IMR-90 (cell line): ENCODE measurements at regions not wholly inside any gene's neighbourhood (a gene's known extent, or its start where the extent isn't known, plus 50 kb on each side); places are given as distances from the start of the nearest gene placed in this dataset.
A peak's percentile ranks its signal among the peaks of the same experiment; 100 is the strongest.

Experiments
- ATAC-seq: fragments of 200-7000 bp; cut with Tn5 transposase; 2 replicates; pipeline ENCODE4 v1.9.1; 2020; ENCODE audit warnings: low read depth, mild to moderate bottlenecking, moderate library complexity
- BruUV-seq: library from RNA; stranded (reverse); fragments of 400-500 nt; replicated peaks from 2 replicates; lab custom pipeline; 2021; lab: Mats Ljungman, UMichigan
- CTCF ChIA-PET: fragments of 300-600 bp; formaldehyde crosslinking; extraction: SDS; loops from one replicate; lab custom pipeline; 2021; ENCODE audit warnings: antibody characterized with exemption; lab: Yijun Ruan, JAX
- POLR2A ChIA-PET: fragments of 300-600 bp; sonication (Branson Sonifier 250); formaldehyde crosslinking; loops from one replicate; lab custom pipeline; 2022; ENCODE audit warnings: antibody characterized with exemption; ENCODE audit not compliant: unreplicated experiment; lab: Charles Lee
- DNase-seq: peaks from one replicate; pipeline ENCODE4 v3.0.0; 2013
- H2AFZ ChIP-seq: replicated peaks from 2 replicates; pipeline ENCODE3; 2013; ENCODE audit warnings: low read length, mild to moderate bottlenecking; ENCODE audit not compliant: poor library complexity
- H2AK5ac ChIP-seq: 2 replicates; pipeline ENCODE4 v1.6.1; 2013; ENCODE audit warnings: low read depth, low read length, inconsistent platforms
- H2AK9ac ChIP-seq: replicated peaks from 2 replicates; pipeline ENCODE3; 2013; ENCODE audit warnings: mild to moderate bottlenecking, low read depth, low read length, moderate library complexity; ENCODE audit not compliant: poor library complexity
- H2BK120ac ChIP-seq: 2 replicates; pipeline ENCODE4 v1.6.1; 2013; ENCODE audit warnings: low read depth, low read length, inconsistent platforms
- H2BK15ac ChIP-seq: 3 replicates; pipeline ENCODE4 v1.6.1; 2013; ENCODE audit warnings: low read depth, low read length, inconsistent platforms
- H2BK20ac ChIP-seq: 2 replicates; pipeline ENCODE4 v1.6.1; 2013; ENCODE audit warnings: low read depth, mild to moderate bottlenecking, inconsistent platforms, low read length, moderate library complexity
- H2BK5ac ChIP-seq: 2 replicates; pipeline ENCODE4 v1.6.1; 2013; ENCODE audit warnings: mild to moderate bottlenecking, low read depth, low read length, inconsistent platforms; ENCODE audit not compliant: poor library complexity, severe bottlenecking
- H3K14ac ChIP-seq: replicated peaks from 2 replicates; pipeline ENCODE4 v1.6.1; 2013; ENCODE audit warnings: low read depth, low read length, inconsistent platforms
- H3K18ac ChIP-seq: 2 replicates; pipeline ENCODE4 v1.6.1; 2013; ENCODE audit warnings: low read depth, low read length, control low read depth
- H3K23ac ChIP-seq: 2 replicates; pipeline ENCODE4 v1.6.1; 2013; ENCODE audit warnings: low read depth, low read length, inconsistent platforms
- H3K27ac ChIP-seq: 2 replicates; pipeline ENCODE4 v1.5.1; 2013; ENCODE audit warnings: mild to moderate bottlenecking, control low read depth, low read length; ENCODE audit not compliant: insufficient read depth
- H3K27me3 ChIP-seq: 2 replicates; pipeline ENCODE4 v1.6.1; 2013; ENCODE audit warnings: low read length; ENCODE audit not compliant: control insufficient read depth, insufficient read depth
- H3K36me3 ChIP-seq: 2 replicates; pipeline ENCODE4 v1.6.1; 2013; ENCODE audit warnings: low read length, mixed read lengths; ENCODE audit not compliant: control insufficient read depth, insufficient read depth
- H3K4ac ChIP-seq: 2 replicates; pipeline ENCODE4 v1.6.1; 2013; ENCODE audit warnings: low read depth, low read length, inconsistent platforms
- H3K4me1 ChIP-seq: 2 replicates; pipeline ENCODE4 v1.6.1; 2013; ENCODE audit warnings: low read length, mixed read lengths; ENCODE audit not compliant: control insufficient read depth, insufficient read depth
- H3K4me2 ChIP-seq: 2 replicates; pipeline ENCODE4 v1.6.1; 2013; ENCODE audit warnings: low read depth, mild to moderate bottlenecking, control low read depth, low read length, moderate library complexity
- H3K4me3 ChIP-seq: 2 replicates; pipeline ENCODE4 v1.5.1; 2013; ENCODE audit warnings: low read depth, mild to moderate bottlenecking, control low read depth, low read length, moderate library complexity; ENCODE audit not compliant: insufficient read depth
- H3K56ac ChIP-seq: 2 replicates; pipeline ENCODE4 v1.6.1; 2013; ENCODE audit warnings: low read length, inconsistent platforms; ENCODE audit not compliant: insufficient read depth; ENCODE audit errors: extremely low read depth
- H3K79me1 ChIP-seq, 2 experiments: 2 replicates each; pipeline ENCODE4 v1.6.1; 2013; ENCODE audit warnings: low read length in 2 of 2, inconsistent platforms in 1 of 2, low read depth in 1 of 2
- H3K9ac ChIP-seq: 2 replicates; pipeline ENCODE4 v1.6.1; 2013; ENCODE audit warnings: low read depth, low read length, control low read depth
- H3K9me1 ChIP-seq: 2 replicates; pipeline ENCODE4 v1.6.1; 2013; ENCODE audit warnings: low read length, inconsistent platforms; ENCODE audit not compliant: insufficient read depth
- H3K9me3 ChIP-seq: 2 replicates; pipeline ENCODE4 v1.6.1; 2013; ENCODE audit warnings: low read length; ENCODE audit not compliant: control insufficient read depth, insufficient read depth
- H4K20me1 ChIP-seq: 2 replicates; pipeline ENCODE4 v1.6.1; 2013; ENCODE audit warnings: low read length, inconsistent platforms; ENCODE audit not compliant: insufficient read depth
- H4K5ac ChIP-seq: 2 replicates; pipeline ENCODE4 v1.6.1; 2013; ENCODE audit warnings: mild to moderate bottlenecking, low read depth, low read length, control low read depth
- H4K8ac ChIP-seq, 2 experiments: 2 replicates each; pipeline ENCODE4 v1.6.1; 2013; ENCODE audit warnings: low read depth in 2 of 2, low read length in 2 of 2, control low read depth in 1 of 2, inconsistent platforms in 1 of 2
- H4K91ac ChIP-seq: 2 replicates; pipeline ENCODE4 v1.6.1; 2013; ENCODE audit warnings: low read depth, low read length, inconsistent platforms; ENCODE audit not compliant: insufficient read depth
- CEBPB ChIP-seq: IDR thresholded peaks from 2 replicates; pipeline ENCODE4 v1.6.1; 2012; ENCODE audit warnings: low read depth, low read length, improper control_type of control experiment
- ELK1 ChIP-seq: fragments of 150-350 bp; IDR thresholded peaks from 2 replicates; pipeline ENCODE4 v1.6.1; 2016; ENCODE audit warnings: low read depth, mild to moderate bottlenecking, low read length, moderate library complexity, borderline replicate concordance
- MXI1 ChIP-seq: IDR thresholded peaks from 2 replicates; pipeline ENCODE4 v1.6.1; 2012; ENCODE audit warnings: low read depth, mild to moderate bottlenecking, low read length, moderate library complexity, borderline replicate concordance
- NFE2L2 ChIP-seq: fragments of 150-350 bp; IDR thresholded peaks from 2 replicates; pipeline ENCODE4 v1.6.1; 2016; ENCODE audit warnings: low read depth, mild to moderate bottlenecking, low read length
- POLR2A ChIP-seq: IDR thresholded peaks from 2 replicates; pipeline ENCODE4 v1.6.1; 2012; ENCODE audit warnings: mild to moderate bottlenecking, low read depth, low read length
- RCOR1 ChIP-seq: IDR thresholded peaks from 2 replicates; pipeline ENCODE4 v1.6.1; 2012; ENCODE audit warnings: mild to moderate bottlenecking, low read length, improper control_type of control experiment; ENCODE audit not compliant: insufficient replicate concordance
- RFX5 ChIP-seq: IDR thresholded peaks from 2 replicates; pipeline ENCODE4 v1.8.0; 2012; ENCODE audit warnings: low read depth, mild to moderate bottlenecking, low read length, moderate library complexity
- SMC3 ChIP-seq: fragments of 150-350 bp; IDR thresholded peaks from 2 replicates; pipeline ENCODE4 v1.6.1; 2016; ENCODE audit warnings: low read depth, mild to moderate bottlenecking, antibody characterized with exemption, low read length, moderate library complexity
- USF2 ChIP-seq: fragments of 150-350 bp; IDR thresholded peaks from 2 replicates; pipeline ENCODE4 v1.6.1; 2017; ENCODE audit warnings: mild to moderate bottlenecking, antibody characterized with exemption, low read length, low read depth
- WGBS, 2 experiments: methylation state at CpG; one replicate each; pipeline versions ENCODE4 v1.1.5 to v1.1.7; 2013; ENCODE audit warnings: missing lambda C conversion rate in 2 of 2; ENCODE audit not compliant: insufficient read length in 1 of 2; ENCODE audit errors: extremely low coverage in 2 of 2; 5-methylcytosine and 5-hydroxymethylcytosine counted together
- dilution Hi-C: fragments of 300-500 bp; cut with HindIII; formaldehyde crosslinking; loops from one replicate; pipeline ENCODE4 v1.14.3; 2018; ENCODE audit warnings: low sequenced_read_pairs; ENCODE audit not compliant: unreplicated experiment
- in situ Hi-C: fragments of 300-500 bp; cut with MboI; formaldehyde crosslinking; loops from 3 replicates; pipeline ENCODE4 v1.14.3; 2019; ENCODE audit warnings: low sequenced_read_pairs, inconsistent platforms, mixed read lengths
- intact Hi-C: fragments of 100-400 bp; cut with micrococcal nuclease; formaldehyde crosslinking; loops from 2 replicates; pipeline ENCODE4 v1.10.0; 2022

GRCh38 chr2:128619471-128620325 lies 301.0 kb upstream of the HS6ST1 start:
- CTCF ChIA-PET: no interaction called here
- Histone ChIP-seq H3K79me1 (no peaks in the 10 kb centered on the region), H2BK120ac (no peak overlapping the region), H3K56ac (no peak overlapping the region), H3K18ac (no peak overlapping the region), H4K8ac (no peak overlapping the region), H3K9me1 (peaks cover 28% of the 10 kb centered on the region), H3K4ac (no peak overlapping the region; the same call in 1 of the 2 replicates), H2BK15ac (no peak overlapping the region), H2AK5ac (no peak overlapping the region), H4K5ac (no peak overlapping the region), H4K20me1 (no peaks in the 10 kb centered on the region), H3K9ac (no peak overlapping the region), H3K36me3 (no peaks in the 10 kb centered on the region), H3K14ac (no peak overlapping the region), H3K27ac (no peak overlapping the region), H2BK20ac (no peak overlapping the region), H3K4me3 (no peak overlapping the region), H2BK5ac (no peak overlapping the region), H3K4me2 (no peak overlapping the region), H3K27me3 (no peaks in the 10 kb centered on the region), H4K91ac (no peak overlapping the region), H3K23ac (no peak overlapping the region), H3K4me1 (peaks cover 32% of the 10 kb centered on the region), H2AK9ac (peak overlapping the region; percentile 15), H2AFZ (peak overlapping the region; percentile 23), H3K9me3 (no peaks in the 10 kb centered on the region)
- ATAC-seq: no peak
- BruUV-seq: no TSS peak
- POLR2A ChIA-PET: no interaction called here
- in situ Hi-C loops (loop anchor here (10.0 kb wide), 1 partner anchor 295 kb away; no protein-coding TSS in a partner anchor), dilution Hi-C loops (no loop called here), intact Hi-C loops (loop anchor here (5.0 kb wide), 1 partner anchor 297 kb away; no protein-coding TSS in a partner anchor)
- 100% methylated on average over 2 of the region's 18 CpGs; no CpG with 5 or more reads in 1 of the 2 experiments for WGBS, 2 experiments
- TF ChIP-seq NFE2L2 (no peak), SMC3 (no peak), USF2 (no peak), RCOR1 (no peak), MXI1 (no peak), CEBPB (no peak), RFX5 (no peak), ELK1 (no peak), POLR2A (no peak)
- DNase-seq: no peak
